PFSK-1 (cell line): ENCODE measurements at regions not wholly inside any gene's neighbourhood (a gene's known extent, or its start where the extent isn't known, plus 50 kb on each side); places are given as distances from the start of the nearest gene placed in this dataset.

Experiments used
- POLR2AphosphoS5 ChIP-seq: IDR thresholded peaks from 2 replicates; pipeline ENCODE4 v1.6.1; 2012; ENCODE audit warnings: low read depth, mild to moderate bottlenecking, control low read depth, low read length, moderate library complexity
- SIN3A ChIP-seq: IDR thresholded peaks from 2 replicates; pipeline ENCODE4 v1.6.1; 2012; ENCODE audit warnings: mild to moderate bottlenecking, low read length, moderate library complexity, borderline replicate concordance; ENCODE audit not compliant: insufficient read depth

GRCh38 chr13:106107061-106107460, 428.4 kb downstream of the EFNB2 start:
- TF ChIP-seq POLR2AphosphoS5: no peak
- TF ChIP-seq SIN3A: no peak
